ENCODE measurements at regions not wholly inside any gene's neighbourhood (a gene's known extent, or its start where the extent isn't known, plus 50 kb on each side); places are given as distances from the start of the nearest gene placed in this dataset.
A peak's percentile ranks its signal among the peaks of the same experiment; 100 is the strongest.

DNA sequence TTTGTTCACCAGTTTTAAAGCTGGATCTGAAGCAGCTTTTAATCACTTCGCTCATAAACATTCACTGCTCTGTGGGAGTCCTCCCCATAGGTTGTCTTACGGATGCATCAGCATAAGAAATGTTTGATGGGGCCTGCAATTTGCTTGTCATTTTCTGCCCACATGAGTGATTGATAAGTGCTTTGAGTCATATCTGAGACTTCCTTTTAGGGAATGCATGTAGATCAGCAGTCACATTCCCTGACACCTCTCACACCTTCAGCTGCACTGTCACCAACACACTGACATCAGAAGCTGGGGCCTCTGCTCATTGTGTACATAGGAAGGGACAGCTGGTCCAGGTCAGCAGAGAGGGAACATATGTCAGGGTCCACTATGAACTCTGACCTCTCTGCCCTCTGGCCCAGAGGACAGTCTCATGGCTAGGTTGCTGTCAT is 84.1 kb upstream of the SPATA31D4 start:
- H3K4me3 ChIP-seq (replicated peaks; ENCODE audit: low read depth, low read length), result no peak overlapping the region
- DNase-seq (ENCODE audit: low read depth), result no peak
- TF ChIP-seq, protein P1, sequence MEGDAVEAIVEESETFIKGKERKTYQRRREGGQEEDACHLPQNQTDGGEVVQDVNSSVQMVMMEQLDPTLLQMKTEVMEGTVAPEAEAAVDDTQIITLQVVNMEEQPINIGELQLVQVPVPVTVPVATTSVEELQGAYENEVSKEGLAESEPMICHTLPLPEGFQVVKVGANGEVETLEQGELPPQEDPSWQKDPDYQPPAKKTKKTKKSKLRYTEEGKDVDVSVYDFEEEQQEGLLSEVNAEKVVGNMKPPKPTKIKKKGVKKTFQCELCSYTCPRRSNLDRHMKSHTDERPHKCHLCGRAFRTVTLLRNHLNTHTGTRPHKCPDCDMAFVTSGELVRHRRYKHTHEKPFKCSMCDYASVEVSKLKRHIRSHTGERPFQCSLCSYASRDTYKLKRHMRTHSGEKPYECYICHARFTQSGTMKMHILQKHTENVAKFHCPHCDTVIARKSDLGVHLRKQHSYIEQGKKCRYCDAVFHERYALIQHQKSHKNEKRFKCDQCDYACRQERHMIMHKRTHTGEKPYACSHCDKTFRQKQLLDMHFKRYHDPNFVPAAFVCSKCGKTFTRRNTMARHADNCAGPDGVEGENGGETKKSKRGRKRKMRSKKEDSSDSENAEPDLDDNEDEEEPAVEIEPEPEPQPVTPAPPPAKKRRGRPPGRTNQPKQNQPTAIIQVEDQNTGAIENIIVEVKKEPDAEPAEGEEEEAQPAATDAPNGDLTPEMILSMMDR (IDR thresholded peaks at IDR 0.05; ENCODE audit: low read length, missing control alignments), result no peak

DNA sequence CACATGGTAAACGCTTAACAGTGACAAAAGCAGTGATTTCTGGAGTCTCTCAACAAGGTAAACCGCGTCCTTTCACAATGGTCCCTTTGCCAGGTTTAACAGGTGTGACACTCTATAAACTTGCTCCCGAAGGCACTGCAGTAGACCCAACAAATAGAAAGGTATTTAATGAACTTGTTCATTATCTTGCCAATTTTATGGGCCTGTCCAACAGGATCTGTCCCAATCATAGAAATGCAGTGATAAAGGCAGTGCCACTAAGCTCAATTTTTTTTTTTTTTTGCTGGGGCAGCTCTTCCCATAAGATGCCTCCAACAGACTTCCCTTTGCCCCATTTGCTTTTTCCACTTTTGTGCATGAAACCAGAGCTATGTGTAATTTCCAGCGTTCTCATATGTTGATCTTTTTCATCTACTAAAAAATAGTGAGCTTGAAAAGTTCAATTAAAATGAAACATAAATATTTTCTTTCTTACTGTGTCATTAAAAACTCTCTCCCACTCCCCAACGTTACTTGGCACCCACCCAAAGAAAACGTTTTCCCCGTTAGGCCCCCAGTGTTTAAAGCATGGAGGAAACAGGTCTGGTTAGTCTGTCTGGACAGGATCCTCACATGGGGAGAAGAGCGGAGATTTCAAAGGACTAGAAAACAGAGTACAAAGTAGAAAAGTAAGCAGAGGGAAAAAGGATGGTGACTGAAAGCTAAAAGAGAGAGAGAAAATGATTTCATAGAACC is 80.9 kb upstream of the SPATA31D4 start:
- TF ChIP-seq, protein P1 (IDR thresholded peaks at IDR 0.05; ENCODE audit: low read length, missing control alignments), result no peak
- DNase-seq (ENCODE audit: low read depth), result no peak
- H3K4me3 ChIP-seq (replicated peaks; ENCODE audit: low read depth, low read length), result no peak overlapping the region

- TF ChIP-seq, protein P1 (IDR thresholded peaks at IDR 0.05; ENCODE audit: low read length, missing control alignments), result peak; percentile 55
- H3K4me3 ChIP-seq (replicated peaks; ENCODE audit: low read depth, low read length), result no peak overlapping the region
- peak; percentile 59 for DNase-seq (ENCODE audit: low read depth)
Measured at GRCh38 chr9:81848472-81848871, 79.8 kb upstream of the SPATA31D4 start.

DNA sequence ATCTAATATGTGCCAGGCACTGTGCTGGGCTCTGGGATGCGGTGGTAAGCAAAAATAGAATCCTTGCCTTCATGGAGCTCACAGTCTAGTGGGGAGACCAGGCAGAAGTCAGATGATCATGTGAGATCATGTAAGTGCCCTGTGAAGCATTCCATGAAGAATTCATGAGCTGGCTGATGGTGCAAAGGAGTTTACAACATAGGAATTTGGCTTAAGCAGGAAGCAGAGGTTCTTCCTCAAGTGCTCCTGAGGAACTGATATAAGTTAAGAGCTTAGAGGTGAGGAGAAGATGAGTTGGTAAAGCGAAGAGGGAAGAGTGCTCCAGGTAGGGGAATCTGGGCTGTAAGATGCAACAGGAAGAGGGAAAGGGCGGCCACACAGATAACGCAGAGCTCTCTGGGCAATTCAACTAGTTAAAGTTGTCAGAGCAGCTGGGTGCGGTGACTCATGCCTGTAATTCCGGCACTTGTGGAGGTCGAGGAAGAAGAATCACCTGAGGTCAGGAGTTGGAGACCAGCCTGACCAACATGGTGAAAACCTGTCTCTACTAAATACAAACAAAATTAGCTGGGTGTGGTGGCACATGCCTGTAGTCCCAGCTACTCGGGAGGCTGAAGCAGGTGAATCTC is 78.5 kb upstream of the SPATA31D4 start:
- DNase-seq (ENCODE audit: low read depth), result no peak
- TF ChIP-seq, protein P1 (IDR thresholded peaks at IDR 0.05; ENCODE audit: low read length, missing control alignments), result no peak
- H3K4me3 ChIP-seq (replicated peaks; ENCODE audit: low read depth, low read length), result no peak overlapping the region

- DNase-seq (ENCODE audit: low read depth), result no peak
- TF ChIP-seq, protein P1 (IDR thresholded peaks at IDR 0.05; ENCODE audit: low read length, missing control alignments), result no peak
- H3K4me3 ChIP-seq (replicated peaks; ENCODE audit: low read depth, low read length), result no peak overlapping the region
Measured at GRCh38 chr9:81850724-81851123, 77.5 kb upstream of the SPATA31D4 start.

- no peak overlapping the region for H3K4me3 ChIP-seq (replicated peaks; ENCODE audit: low read depth, low read length)
- TF ChIP-seq, protein P1 (IDR thresholded peaks at IDR 0.05; ENCODE audit: low read length, missing control alignments), result no peak
- DNase-seq (ENCODE audit: low read depth), result no peak
Measured at GRCh38 chr9:81851340-81851739, 76.9 kb upstream of the SPATA31D4 start.
